Pancreas (tissue), 10 donors: ENCODE measurements at regions not wholly inside any gene's neighbourhood (a gene's known extent, or its start where the extent isn't known, plus 50 kb on each side); places are given as distances from the start of the nearest gene placed in this dataset.

Source experiments
- ATAC-seq, 4 donors: fragments of 200-7000 bp; cut with Tn5 transposase; one replicate each; pipeline versions ENCODE4 v1.8.0 to v1.9.1; 2020; ENCODE audit warnings: mild to moderate bottlenecking in 4 of 4, moderate library complexity in 4 of 4
- DNase-seq, 6 donors: peaks; one replicate each; pipeline ENCODE4 v3.0.0-alpha.2; 2020
- FAIRE-seq: peaks from 2 replicates; lab custom pipeline; 2012; peaks lifted over from hg19 to GRCh38; lab: Jason Lieb, UNC
- H3K27ac ChIP-seq, 4 donors: fragments of 200-600 bp; sonication (generic); 1 replicate in 3 of 4; 2 replicates in 1 of 4; pipeline versions ENCODE4 v1.5.0 to v1.8.0; 2020
- H3K27me3 ChIP-seq, 4 donors: fragments of 200-600 bp; one replicate each; pipeline ENCODE4 v1.8.0; 2021
- H3K36me3 ChIP-seq, 3 donors: fragments of 200-600 bp; sonication (generic) in 1 of 3; one replicate each; pipeline versions ENCODE4 v1.5.0 to v1.8.0; 2020 to 2021
- H3K4me1 ChIP-seq, 3 donors: fragments of 200-600 bp; one replicate each; pipeline ENCODE4 v1.8.0; 2021
- H3K4me3 ChIP-seq, 4 donors: fragments of 200-600 bp; sonication (generic) in 2 of 4; one replicate each; pipeline versions ENCODE4 v1.5.0 to v1.8.0; 2020 to 2021
- H3K9me3 ChIP-seq, 4 donors: fragments of 200-600 bp; one replicate each; pipeline ENCODE4 v1.8.0; 2021
- CTCF ChIP-seq, 4 donors: fragments of 200-600 bp; sonication (generic) in 3 of 4; IDR thresholded peaks; one replicate each; pipeline versions ENCODE4 v1.5.0 to v1.8.0; 2021; ENCODE audit warnings: antibody characterized with exemption in 4 of 4
- WGBS, 2 donors: extraction: QIAGEN DNeasy Blood & Tissue Kit; methylation state at CpG; one replicate each; pipeline ENCODE4 v1.1.7; 2013; 5-methylcytosine and 5-hydroxymethylcytosine counted together
- intact Hi-C, 3 donors: fragments of 100-400 bp; cut with DNase I; formaldehyde crosslinking; loops; one replicate each; pipeline versions ENCODE4 v1.11.1 to v1.14.2; 2022
- donor health status: healthy with polysubstance abuse.
- donor health status: DM: no; HTN: no; CAD: no; lungs with moderate emphysema.
- donor health status: DM: no; HTN: no; CAD: no.
- donor health status: control.
- donor health status: control.
- donor health status: Bipolar disorder and iron deficiency.
- donor health status: DM: yes; HTN: yes; CAD: no.
- donor health status: DM: no; HTN: no; CAD: no.
- donor health status: DM: no; HTN: no; CAD: no.
- donor health status: DM: yes; HTN: yes; CAD: no.

- FAIRE-seq: no peak
- ATAC-seq: no peak
- no peak for DNase-seq
- no peak for TF ChIP-seq CTCF (IDR thresholded peaks at IDR 0.05)
- WGBS, 2 donors: 69 to 75% methylated on average over 4 of the region's 4 CpGs
- Histone ChIP-seq H3K27me3 (no peaks in the 10 kb centered on the region), H3K36me3 (no peaks in the 10 kb centered on the region), H3K4me3 (no peak overlapping the region), H3K4me1 (no peaks in the 10 kb centered on the region), H3K9me3 (peaks cover 0 to 4% (median 0%) of the 10 kb centered on the region in 4 donors), H3K27ac (no peak overlapping the region)
- intact Hi-C loops: no loop called here
These were observed 2032.8 kb downstream of the PCDH7 start for GRCh38 chr4:32752962-32753361.

GRCh38 chr4:32768664-32769389 lies 2048.7 kb downstream of the PCDH7 start:
- Histone ChIP-seq H3K4me3 (no peak overlapping the region), H3K4me1 (no peaks in the 10 kb centered on the region), H3K27me3 (peaks cover 0 to 5% (median 0%) of the 10 kb centered on the region in 4 donors), H3K36me3 (no peaks in the 10 kb centered on the region), H3K9me3 (no peaks in the 10 kb centered on the region), H3K27ac (no peak overlapping the region)
- WGBS, 2 donors: 73 to 80% methylated on average over 2 of the region's 2 CpGs
- ATAC-seq (no peak), DNase-seq (no peak), FAIRE-seq (no peak)
- intact Hi-C loops: no loop called here
- TF ChIP-seq CTCF (IDR thresholded peaks at IDR 0.05): no peak

GRCh38 chr4:32771491-32771890 lies 2051.3 kb downstream of the PCDH7 start:
- 46 to 70% methylated on average over 6 of the region's 6 CpGs for WGBS, 2 donors
- no peak for DNase-seq
- ATAC-seq: no peak
- intact Hi-C loops: no loop called here
- FAIRE-seq: no peak
- Histone ChIP-seq H3K4me1 (no peaks in the 10 kb centered on the region), H3K4me3 (no peak overlapping the region), H3K27me3 (peaks cover 0 to 5% (median 0%) of the 10 kb centered on the region in 4 donors), H3K27ac (no peak overlapping the region), H3K9me3 (no peaks in the 10 kb centered on the region), H3K36me3 (no peaks in the 10 kb centered on the region)
- no peak for TF ChIP-seq CTCF (IDR thresholded peaks at IDR 0.05)

- ATAC-seq (peak in 3 of 4 donors; percentile 56 to 77 (median 67)), FAIRE-seq (no peak), DNase-seq (no peak)
- Histone ChIP-seq H3K4me3 (no peak overlapping the region), H3K4me1 (no peaks in the 10 kb centered on the region), H3K27ac (no peak overlapping the region), H3K9me3 (no peaks in the 10 kb centered on the region), H3K36me3 (no peaks in the 10 kb centered on the region), H3K27me3 (no peaks in the 10 kb centered on the region)
- 42 to 51% methylated on average over 5 of the region's 5 CpGs for WGBS, 2 donors
- intact Hi-C loops: no loop called here
- TF ChIP-seq CTCF (IDR thresholded peaks at IDR 0.05): no peak
These were observed 2054.9 kb downstream of the PCDH7 start for GRCh38 chr4:32775049-32775448.

GRCh38 chr4:32776435-32777203 lies 2056.4 kb downstream of the PCDH7 start:
- Histone ChIP-seq H3K9me3 (no peaks in the 10 kb centered on the region), H3K27me3 (no peaks in the 10 kb centered on the region), H3K36me3 (no peaks in the 10 kb centered on the region), H3K4me3 (no peak overlapping the region), H3K27ac (no peak overlapping the region), H3K4me1 (no peaks in the 10 kb centered on the region)
- 59 to 69% methylated on average over 3 of the region's 3 CpGs for WGBS, 2 donors
- TF ChIP-seq CTCF (IDR thresholded peaks at IDR 0.05): no peak
- FAIRE-seq (no peak), ATAC-seq (no peak), DNase-seq (no peak)
- intact Hi-C loops: no loop called here
